GM18511 (cell line): ENCODE measurements at regions not wholly inside any gene's neighbourhood (a gene's known extent, or its start where the extent isn't known, plus 50 kb on each side); places are given as distances from the start of the nearest gene placed in this dataset.

ENCODE experiments used
- ATAC-seq: cut with Tn5 transposase; IDR thresholded peaks from one replicate; pipeline ENCODE4 v1.9.1; 2021; ENCODE audit warnings: mild to moderate bottlenecking, moderate library complexity; ENCODE audit not compliant: unreplicated experiment

DNA sequence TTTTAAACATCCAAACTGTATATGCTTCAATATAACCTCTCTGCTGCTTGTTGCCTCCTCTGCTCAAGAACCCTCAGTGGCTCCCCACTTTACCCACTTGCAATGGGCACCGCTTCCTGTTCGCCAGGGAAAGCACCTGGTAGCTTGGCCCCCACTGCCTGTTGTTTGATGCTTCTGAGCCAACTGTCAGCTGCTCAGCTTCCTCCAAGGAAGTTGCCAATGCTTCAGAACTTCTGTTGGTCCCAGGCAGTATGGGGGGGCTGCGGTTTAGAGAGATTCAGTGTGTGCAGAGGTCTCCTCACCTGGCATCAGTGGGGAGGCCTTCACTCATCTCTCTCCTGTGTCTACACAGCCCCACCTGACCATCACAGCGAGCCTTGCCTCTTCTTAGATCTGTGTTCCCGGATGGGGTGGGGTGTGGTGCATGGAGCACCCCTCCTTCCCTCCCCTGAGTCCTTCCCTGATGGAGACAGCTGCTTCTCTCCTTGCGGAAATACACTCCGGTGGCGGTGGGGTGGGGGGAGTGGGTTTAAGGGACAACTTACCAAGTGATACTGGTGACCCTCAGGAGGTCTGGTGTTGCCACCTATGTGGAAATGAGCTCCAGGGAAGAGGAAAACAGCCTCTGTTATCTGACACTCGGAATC, 308.1 kb downstream of the CDH26 start:
- ATAC-seq = no peak

DNA sequence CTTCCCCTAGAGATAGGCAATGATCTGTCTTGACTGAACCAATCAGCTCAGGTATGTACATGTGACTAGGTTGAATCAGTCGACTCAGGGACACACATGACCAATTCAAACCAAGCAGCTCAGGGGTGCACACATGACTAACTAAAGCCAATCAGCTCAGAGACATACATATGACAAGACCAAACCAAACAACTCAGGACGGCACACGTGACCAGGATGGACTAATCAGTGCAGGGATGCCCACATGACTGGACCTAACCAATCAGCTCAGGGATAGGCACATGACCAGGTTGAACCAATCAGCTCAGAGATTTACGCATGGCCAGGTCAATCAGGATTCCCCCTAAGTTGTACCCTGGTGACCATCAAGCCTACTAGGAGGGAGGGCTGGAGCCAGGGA, 310.3 kb downstream of the CDH26 start:
- ATAC-seq = no peak

DNA sequence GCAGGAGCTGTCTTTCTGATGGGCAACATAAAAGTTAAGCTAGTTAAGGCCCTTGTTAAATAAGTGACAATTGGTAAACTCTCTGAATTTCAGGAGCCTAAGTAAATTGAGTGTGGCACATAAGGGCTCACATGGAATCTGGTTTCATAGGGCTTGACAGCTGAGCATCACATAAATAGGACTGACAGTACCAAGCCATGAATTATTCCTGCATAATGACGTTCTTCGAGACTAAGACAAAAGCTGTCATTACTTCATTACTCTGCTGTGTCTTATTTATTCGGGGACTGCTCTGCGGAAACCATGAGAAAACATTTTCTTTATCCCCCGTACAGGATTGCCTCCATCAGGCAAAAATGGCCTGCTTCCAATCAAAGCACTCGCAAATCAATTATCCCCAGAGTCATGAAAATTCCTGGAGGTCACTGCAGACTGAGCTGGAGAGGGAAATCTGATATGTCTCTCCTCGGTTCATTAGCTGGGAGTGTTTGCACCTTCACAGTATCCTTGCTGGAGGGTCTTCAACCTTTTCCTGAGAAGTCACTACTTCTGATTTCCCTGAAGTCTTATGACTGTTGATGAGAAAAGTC, 311.4 kb downstream of the CDH26 start:
- no peak for ATAC-seq

DNA sequence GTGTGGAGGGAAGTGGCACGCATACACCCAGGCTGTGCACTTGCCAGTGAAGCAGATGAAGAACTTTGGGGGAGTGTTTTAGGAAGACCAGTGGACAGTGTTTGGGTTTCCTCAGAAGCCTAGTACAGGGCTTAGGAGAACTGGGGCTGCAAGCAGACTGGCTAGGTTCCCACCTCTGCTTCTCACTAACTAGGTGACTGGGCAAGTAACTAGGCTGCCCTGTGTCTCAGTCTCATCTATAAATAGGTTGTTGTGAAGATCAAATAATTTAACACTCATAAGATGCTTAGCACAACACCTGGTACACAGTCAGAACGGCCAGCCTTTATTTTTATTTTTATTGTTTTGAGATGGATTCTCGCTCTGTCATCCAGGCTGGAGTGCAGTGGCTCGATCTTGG, 312.1 kb downstream of the CDH26 start:
- ATAC-seq = no peak

DNA sequence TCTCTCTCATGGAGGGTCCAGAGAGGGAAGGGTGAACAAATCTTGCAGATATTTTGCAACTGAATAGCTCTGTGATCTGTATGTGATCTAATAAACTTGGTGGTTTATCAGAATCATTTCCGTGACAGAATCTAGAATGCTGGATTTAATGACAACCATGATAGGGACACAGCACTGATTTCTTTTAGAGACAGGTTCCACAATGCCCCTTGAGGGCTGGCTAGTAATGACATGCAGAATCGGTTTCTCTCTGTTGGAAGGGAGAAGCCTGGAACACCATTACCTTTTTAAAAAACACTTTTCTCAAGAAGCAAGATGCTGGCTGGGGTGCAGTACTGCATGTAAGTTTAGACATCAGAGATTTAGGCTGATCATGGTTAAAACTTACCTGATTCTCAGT, 313.4 kb downstream of the CDH26 start:
- no peak for ATAC-seq

DNA sequence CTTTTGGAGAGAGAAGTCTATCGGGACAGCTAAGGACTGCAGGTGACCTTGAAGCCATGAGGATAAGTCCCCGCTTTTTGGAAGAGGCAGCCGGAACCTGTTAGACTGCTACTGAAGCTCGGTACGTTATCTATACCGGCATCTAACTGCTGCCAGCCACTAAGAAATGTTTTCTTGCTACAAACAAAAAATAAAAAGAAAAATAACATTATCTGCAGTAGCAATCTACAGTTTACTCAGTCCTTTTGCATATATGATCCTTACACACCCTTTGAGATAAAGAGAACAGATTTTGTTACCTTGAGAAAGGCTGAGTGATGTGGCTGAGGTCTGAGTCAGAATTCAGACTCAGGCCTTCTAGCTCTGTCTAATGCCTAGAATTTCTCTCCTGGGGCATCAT, 314.6 kb downstream of the CDH26 start:
- ATAC-seq = no peak

DNA sequence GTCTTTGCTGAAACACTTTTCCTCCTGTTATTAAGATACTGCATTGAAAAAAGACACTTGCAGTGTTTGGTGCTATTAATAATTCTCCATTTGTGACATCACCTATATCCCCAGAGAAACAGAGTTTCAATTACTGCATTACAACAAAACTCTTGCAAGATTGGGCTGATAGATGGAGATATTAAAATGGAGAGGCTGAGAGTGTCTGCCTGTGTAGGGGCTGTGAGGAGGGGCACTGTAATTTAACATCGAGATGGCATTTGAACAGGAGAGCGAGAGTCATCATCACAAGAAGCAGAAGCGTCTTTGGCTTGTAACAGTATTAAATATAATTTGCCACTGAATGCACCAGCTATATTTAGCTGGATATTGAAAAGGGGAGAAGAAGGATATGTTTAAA, 316.5 kb downstream of the CDH26 start:
- ATAC-seq = no peak

DNA sequence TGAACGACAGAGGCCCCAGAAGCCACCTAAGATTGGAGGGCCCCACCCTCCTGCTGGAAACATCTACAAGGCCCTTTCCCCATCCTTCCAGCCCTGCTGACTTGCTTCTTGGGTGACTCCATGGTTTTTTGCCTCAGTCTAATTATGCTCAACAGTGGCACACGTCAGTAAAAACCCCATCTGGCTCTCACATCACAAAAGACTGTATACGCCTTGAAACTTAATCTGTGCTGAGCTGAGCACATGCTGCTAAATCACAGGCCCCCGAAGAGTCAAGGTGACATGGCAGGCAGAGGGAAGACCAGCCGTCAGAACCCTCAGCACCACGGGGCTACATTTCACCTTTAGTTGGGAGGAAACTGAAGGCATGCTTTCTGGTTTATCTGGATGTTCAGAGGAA, 323.1 kb downstream of the CDH26 start:
- ATAC-seq = no peak

DNA sequence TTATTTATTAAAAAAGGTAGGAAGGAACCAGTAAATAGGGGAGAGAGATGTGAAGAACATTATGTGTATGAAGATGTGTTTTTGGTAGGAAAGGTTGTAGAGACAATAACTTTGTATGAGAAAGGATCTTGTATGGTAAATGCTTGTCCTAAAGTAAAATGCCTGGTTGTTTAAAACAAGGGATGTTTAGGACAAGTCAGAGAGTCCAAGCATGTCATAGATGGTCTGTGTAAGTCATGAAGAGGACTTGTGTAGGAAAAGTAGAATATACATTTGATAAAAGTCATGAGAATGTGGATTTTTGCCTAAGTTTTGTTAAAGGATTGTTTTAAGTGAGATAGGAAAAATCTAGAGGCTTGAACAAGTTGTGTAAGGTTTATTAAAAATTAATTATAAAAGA, 325.1 kb downstream of the CDH26 start:
- no peak for ATAC-seq

DNA sequence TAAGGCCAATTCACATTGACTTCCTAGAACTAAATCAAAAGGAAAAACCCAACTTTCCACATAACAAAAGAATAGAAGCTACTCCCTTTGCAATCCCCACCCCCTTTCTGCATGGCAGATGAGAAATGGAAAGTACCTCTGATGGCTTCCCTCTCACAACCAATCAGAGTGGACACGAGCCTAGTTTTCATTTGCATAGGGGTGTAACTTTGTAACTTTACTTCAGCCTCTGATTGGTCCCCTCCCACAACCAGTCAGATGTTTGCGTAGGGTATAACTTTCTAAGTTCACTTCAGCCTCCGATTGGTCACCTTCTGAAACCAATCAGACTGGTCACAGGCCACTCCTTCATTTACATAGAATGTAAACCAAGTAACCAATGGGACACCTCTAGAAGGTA, 328.5 kb downstream of the CDH26 start:
- no peak for ATAC-seq

DNA sequence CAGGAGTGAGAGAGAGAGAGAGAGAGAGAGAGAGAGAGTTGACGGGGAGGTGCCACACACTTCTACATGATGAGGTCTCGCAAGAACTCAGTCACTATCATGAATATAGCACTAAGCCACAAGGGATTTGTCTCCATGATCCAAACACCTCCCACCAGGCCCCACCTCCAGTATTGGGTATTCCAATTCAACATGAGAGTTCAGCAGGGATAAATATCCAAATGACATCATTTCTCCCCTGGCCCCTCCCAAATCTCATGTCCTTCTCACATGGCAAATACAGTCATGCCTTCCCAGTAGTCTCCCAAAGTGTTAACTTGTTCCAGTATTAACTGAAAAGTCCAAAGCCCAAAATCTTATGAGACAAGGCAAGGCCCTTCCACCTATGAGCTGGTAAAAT, 330.7 kb downstream of the CDH26 start:
- no peak for ATAC-seq

DNA sequence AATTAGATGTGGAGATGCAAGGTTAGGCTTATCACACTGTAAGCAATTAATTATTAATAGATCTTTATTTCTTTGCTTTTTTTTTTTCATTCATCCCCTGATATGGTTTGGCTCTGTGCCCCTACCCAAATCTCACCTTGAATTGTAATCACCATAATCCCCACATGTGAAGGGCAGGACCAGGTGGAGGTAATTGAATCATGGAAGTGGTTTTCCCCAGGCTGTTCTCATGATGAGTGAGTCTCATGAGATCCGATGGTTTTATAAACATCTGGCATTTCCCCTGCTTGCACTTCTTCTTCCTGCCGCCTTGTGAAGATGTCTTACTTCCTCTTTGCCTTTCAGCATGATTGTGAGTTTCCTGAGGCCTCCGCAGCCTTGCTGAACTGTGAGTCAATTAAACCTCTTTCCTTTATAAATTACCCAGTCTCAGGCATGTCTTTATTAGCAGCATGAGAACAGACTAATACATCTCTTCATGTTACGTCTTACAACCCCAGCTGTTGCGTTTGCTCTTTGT, 333.8 kb downstream of the CDH26 start:
- no peak for ATAC-seq

DNA sequence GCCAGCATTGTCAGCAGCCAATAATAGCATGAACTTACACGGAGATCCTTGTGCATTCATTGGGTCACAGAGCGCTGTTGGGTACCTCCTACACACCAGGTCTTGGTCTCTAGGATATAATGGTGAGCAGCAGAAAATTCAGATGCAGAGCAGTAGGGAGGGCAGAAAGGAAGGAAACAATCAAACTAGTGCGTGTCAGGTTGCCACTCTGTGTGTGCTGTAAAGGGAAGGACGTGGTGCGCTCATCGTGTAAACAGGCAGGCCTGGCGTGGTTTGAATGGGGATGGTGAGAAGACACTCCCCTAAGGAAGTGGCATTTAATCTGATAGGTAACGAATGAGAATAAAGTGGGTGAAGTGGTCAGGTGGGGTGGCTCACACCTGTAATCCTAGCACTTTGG, 336.4 kb downstream of the CDH26 start:
- ATAC-seq = no peak

DNA sequence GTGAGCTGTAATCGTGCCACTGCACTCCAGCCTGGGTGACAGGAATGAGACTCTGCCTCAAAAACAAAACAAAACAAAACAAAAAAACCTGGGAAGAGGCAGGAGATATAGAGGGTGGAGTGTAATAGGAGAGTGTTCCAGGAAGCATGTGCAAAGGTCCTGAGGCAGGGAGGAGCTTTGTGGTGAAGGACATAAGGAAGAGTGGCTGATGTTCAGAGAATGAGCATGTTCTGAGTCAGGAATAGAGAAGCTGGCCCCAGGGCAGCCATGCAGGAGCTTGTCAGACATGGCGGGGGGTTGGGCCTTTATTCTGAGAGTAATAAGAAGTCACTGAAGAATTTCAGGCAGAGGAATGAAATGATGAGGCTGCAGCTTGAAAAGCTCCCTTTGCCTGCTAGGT, 337.0 kb downstream of the CDH26 start:
- ATAC-seq = no peak

DNA sequence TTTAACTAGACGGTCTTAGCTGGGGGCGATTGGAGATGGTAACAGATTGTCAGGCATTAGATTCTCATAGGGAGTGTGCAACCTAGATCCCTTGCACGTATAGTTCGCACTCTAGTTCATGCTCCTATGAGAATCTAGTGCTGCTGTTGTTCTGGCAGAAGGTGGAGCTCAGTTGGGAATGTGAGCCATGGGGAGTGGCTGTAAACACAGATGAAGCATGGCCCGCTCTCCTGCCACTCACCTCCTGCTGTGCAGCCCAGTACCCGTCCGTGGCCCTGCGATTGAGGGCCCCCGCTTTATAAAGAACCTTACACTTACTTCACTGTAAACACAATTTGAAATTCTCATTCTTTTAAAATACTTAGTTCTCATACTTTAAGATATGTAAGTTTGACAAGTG, 339.4 kb downstream of the CDH26 start:
- ATAC-seq = no peak

DNA sequence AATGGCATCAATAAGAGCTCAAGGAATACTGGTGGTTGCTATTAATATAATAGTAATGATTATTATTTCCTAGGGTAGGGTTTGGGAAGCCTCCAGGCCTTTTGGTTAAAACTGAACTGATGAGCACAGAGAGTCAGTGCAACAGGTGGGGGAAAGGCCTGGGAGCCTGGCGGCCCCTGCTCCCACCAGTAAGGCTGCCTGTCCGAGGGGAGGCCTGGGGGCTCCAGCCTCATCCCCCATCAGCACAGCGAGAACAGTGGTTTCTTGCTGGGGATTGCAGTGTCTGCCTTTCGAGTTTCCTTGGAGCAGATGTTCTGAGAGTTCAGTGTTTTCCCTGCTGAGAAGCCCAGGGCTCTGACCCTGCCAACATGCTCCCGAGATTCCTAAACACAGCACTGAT, 340.4 kb downstream of the CDH26 start:
- ATAC-seq = no peak

DNA sequence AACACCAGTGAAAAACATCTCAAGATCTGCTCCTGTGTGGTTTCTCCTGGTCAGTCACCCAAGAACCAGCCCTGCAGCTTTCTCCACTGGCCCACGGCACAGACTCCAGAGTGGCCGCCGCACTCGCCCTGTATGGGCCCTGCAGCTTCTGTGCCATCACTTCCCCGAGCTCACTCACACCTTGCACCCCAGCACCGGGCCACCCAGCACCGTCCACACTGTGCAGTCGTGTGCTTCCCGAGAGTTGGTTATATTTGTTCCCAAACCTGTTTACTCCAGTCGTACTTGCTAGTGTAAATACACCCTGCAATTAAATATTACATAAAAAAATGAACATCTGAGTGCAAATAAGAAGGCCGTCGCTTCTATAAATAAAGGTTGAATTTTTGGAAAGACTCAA, 341.7 kb downstream of the CDH26 start:
- no peak for ATAC-seq

DNA sequence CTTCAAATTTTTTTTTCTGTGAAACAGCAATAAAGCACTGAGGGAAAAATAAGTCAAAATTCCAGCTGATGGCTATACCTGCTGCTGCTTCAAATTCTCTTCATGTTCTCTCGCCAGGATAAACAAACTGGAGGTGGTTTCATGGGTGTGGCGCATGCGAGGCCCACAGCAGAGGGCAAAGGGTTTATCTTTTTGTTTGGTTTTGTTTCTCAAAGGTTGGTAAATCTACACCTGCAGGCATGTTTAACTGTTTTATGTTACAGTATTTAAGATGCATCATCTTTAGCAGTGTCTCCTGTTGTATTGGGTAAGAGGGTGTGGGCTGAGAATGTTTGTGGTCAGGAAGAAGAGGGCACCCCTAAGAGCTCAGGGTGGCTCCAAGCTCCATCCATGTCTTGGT, 342.2 kb downstream of the CDH26 start:
- ATAC-seq = no peak

DNA sequence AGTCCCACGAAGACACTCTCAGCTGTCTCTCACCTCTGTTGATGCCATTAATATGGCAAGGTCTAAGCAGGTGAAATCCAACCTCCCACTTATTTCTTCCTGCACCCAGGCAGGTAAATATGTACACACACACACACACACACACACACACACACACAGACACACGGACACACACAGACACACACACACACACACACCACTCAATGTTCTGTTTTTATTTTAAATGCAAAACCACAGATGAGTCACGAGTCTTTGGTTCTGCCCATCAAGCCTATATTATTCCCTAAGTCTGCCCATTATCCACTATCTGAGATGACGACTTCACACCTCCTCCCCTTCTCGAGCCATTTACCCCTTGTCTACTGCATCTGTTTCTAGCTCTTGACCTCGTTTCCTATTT, 344.7 kb downstream of the CDH26 start:
- no peak for ATAC-seq

DNA sequence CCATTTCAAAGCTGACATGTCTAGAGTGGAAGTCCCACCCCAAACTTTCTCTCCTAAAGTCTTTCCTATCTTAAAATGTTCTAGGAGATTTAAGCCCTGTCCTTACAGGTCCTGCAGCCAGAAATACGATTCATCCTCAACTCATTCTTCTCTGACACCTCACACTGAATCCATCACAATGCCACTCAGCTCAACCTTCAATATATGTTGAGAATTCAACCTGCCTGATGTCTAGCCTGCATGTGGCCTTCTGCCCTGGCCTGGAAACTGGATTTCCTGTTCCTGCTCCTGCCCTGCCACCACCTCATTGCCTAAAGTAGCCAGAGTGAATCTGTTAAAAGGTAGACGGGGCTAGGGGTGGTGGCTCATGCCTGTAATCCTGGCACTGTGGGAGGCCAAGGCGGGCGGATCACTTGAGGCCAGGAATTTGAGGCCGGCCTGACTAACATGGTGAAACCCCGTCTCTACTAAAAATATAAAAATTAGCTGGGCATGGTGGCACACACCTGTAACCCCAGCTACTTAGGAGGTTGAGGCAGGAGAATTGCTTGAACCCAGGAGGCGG, 345.9 kb downstream of the CDH26 start:
- no peak for ATAC-seq

DNA sequence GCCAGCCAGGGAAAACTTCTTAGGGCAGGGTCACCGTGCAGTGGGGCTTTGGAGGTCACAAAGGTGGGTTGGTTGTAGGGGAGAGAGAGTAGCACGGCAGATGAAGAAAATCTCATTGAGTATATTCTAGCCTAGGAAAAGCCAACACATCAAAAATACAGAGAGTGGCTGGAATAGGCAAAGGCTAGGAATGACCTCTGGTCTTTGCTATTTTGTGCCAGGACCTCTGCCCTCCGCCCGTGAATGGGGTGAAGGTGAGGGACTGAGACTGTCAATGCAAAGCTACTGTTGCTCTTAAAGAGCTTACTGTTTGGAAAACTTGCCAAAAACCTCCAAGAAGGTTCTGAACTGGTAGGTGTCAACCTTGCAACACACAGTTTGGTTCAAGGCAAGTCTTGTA, 346.7 kb downstream of the CDH26 start:
- no peak for ATAC-seq

DNA sequence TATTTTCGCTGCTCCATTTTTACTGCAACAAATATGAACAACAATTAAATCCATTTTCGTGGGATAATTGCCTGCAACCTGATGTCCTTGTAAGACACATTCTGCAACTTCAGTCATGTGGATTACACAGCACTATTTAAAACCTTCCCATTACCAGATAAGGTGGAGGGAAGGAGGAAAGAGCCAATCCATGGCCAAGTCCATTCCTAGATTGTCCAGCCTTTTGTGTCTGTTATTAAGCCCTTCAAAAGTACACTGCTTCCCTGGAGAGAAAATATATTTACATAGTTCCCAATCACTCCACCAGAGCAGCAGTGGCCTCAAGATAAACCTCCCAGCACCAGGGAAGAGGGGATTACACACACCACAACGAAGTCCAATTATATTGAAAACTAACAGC, 347.9 kb downstream of the CDH26 start:
- no peak for ATAC-seq

DNA sequence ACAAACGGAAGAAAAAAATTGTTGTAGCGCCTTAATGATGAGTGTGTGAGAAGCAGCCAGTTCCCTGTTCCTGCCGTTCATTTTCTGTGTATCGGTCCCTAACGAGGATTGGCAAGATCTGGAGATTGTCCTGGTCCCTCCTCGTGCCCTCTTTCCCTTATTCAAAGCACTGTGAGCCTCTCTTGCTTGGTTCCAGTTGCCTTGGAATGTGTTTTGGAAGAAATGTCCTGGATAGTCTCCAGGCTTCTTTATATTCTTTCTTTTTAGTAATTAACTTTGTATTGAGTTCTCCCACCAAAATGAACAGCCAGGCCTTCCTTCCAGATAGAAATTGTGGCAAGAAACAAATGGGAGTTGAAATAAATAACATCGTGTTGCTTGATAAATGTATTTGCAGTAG, 348.3 kb downstream of the CDH26 start:
- ATAC-seq = no peak
